Esophagus (tissue), 2 donors: ENCODE measurements at regions not wholly inside any gene's neighbourhood (a gene's known extent, or its start where the extent isn't known, plus 50 kb on each side); places are given as distances from the start of the nearest gene placed in this dataset.

Experiments
- H3K27ac ChIP-seq, 2 donors: one replicate each; pipeline ENCODE4 v1.5.1; 2013; ENCODE audit warnings: low read depth in 2 of 2, mild to moderate bottlenecking in 2 of 2, inconsistent platforms in 1 of 2, low read length in 1 of 2, moderate library complexity in 1 of 2
- H3K27me3 ChIP-seq, 2 donors: one replicate each; pipeline ENCODE4 v1.6.1; 2013; ENCODE audit warnings: low read length in 2 of 2, control low read depth in 1 of 2, mild to moderate bottlenecking in 1 of 2; ENCODE audit not compliant: insufficient read depth in 2 of 2, control insufficient read depth in 1 of 2
- H3K36me3 ChIP-seq, 2 donors: one replicate each; pipeline ENCODE4 v1.6.1; 2013; ENCODE audit warnings: low read length in 1 of 2; ENCODE audit not compliant: control insufficient read depth in 2 of 2, insufficient read depth in 2 of 2
- H3K4me1 ChIP-seq, 2 donors: one replicate each; pipeline ENCODE4 v1.6.1; 2013; ENCODE audit warnings: low read length in 1 of 2; ENCODE audit not compliant: control insufficient read depth in 2 of 2, insufficient read depth in 2 of 2
- H3K4me3 ChIP-seq, 2 donors: one replicate each; pipeline ENCODE4 v1.5.1; 2013; ENCODE audit warnings: low read length in 2 of 2, mild to moderate bottlenecking in 2 of 2, low read depth in 1 of 2, moderate library complexity in 1 of 2
- H3K9me3 ChIP-seq, 2 donors: one replicate each; pipeline ENCODE4 v1.6.1; 2013; ENCODE audit warnings: mild to moderate bottlenecking in 2 of 2, low read depth in 1 of 2, low read length in 1 of 2, moderate library complexity in 1 of 2; ENCODE audit not compliant: control insufficient read depth in 2 of 2, insufficient read depth in 1 of 2
- WGBS, 2 donors: extraction: QIAGEN DNeasy Blood & Tissue Kit; methylation state at CpG; one replicate each; pipeline ENCODE4 v1.1.7; 2013; 5-methylcytosine and 5-hydroxymethylcytosine counted together
- donor health status: healthy with polysubstance abuse.
- donor health status: Bipolar disorder and iron deficiency.

- Histone ChIP-seq H3K27me3 (no peaks in the 10 kb centered on the region), H3K4me3 (no peak overlapping the region), H3K4me1 (peaks cover 0 to 5% of the 10 kb centered on the region in 2 donors), H3K27ac (no peak overlapping the region), H3K36me3 (no peaks in the 10 kb centered on the region), H3K9me3 (no peaks in the 10 kb centered on the region)
- 54 to 61% methylated on average over 2 of the region's 2 CpGs for WGBS, 2 donors
These were observed 110.9 kb downstream of the TMEM170B start for GRCh38 chr6:11648436-11648775.

- WGBS, 2 donors: 95 to 97% methylated on average over 20 of the region's 20 CpGs
- Histone ChIP-seq H3K27ac (no peak overlapping the region), H3K4me1 (peaks cover 0 to 7% of the 10 kb centered on the region in 2 donors), H3K36me3 (no peaks in the 10 kb centered on the region), H3K4me3 (no peak overlapping the region), H3K9me3 (no peaks in the 10 kb centered on the region), H3K27me3 (no peaks in the 10 kb centered on the region)
These were observed 111.3 kb downstream of the TMEM170B start for GRCh38 chr6:11648889-11649288.

GRCh38 chr6:11650025-11650696, 112.6 kb downstream of the TMEM170B start:
- H3K9me3 ChIP-seq: no peaks in the 10 kb centered on the region
- WGBS, 2 donors: 63 to 68% methylated on average over 7 of the region's 7 CpGs
- no peak overlapping the region for H3K27ac ChIP-seq
- H3K27me3 ChIP-seq: no peaks in the 10 kb centered on the region
- no peak overlapping the region for H3K4me3 ChIP-seq
- H3K36me3 ChIP-seq: no peaks in the 10 kb centered on the region
- peaks cover 0 to 7% of the 10 kb centered on the region in 2 donors for H3K4me1 ChIP-seq

- Histone ChIP-seq H3K27ac (peak overlapping the region in 1 of 2 donors; percentile 16), H3K36me3 (no peaks in the 10 kb centered on the region), H3K9me3 (no peaks in the 10 kb centered on the region), H3K4me3 (no peak overlapping the region), H3K4me1 (peaks cover 0 to 7% of the 10 kb centered on the region in 2 donors), H3K27me3 (no peaks in the 10 kb centered on the region)
- 69 to 75% methylated on average over 1 of the region's 1 CpG for WGBS, 2 donors
These were observed 113.2 kb downstream of the TMEM170B start for GRCh38 chr6:11650711-11651110.

GRCh38 chr6:11653028-11653583, 115.6 kb downstream of the TMEM170B start:
- Histone ChIP-seq H3K27me3 (no peaks in the 10 kb centered on the region), H3K9me3 (no peaks in the 10 kb centered on the region), H3K36me3 (no peaks in the 10 kb centered on the region), H3K4me3 (no peak overlapping the region), H3K4me1 (peaks cover 0 to 7% of the 10 kb centered on the region in 2 donors), H3K27ac (no peak overlapping the region)
- 39 to 46% methylated on average over 8 of the region's 8 CpGs for WGBS, 2 donors

- Histone ChIP-seq H3K27ac (no peak overlapping the region), H3K4me3 (no peak overlapping the region), H3K36me3 (no peaks in the 10 kb centered on the region), H3K9me3 (no peaks in the 10 kb centered on the region), H3K4me1 (peaks cover 0 to 7% of the 10 kb centered on the region in 2 donors), H3K27me3 (no peaks in the 10 kb centered on the region)
- 61 to 66% methylated on average over 2 of the region's 2 CpGs for WGBS, 2 donors
These were observed 117.3 kb downstream of the TMEM170B start for GRCh38 chr6:11654876-11655275.

- H3K27me3 ChIP-seq: no peaks in the 10 kb centered on the region
- peaks cover 0 to 7% of the 10 kb centered on the region in 2 donors for H3K4me1 ChIP-seq
- no peak overlapping the region for H3K27ac ChIP-seq
- no peak overlapping the region for H3K4me3 ChIP-seq
- H3K36me3 ChIP-seq: no peaks in the 10 kb centered on the region
- 79 to 80% methylated on average over 7 of the region's 7 CpGs for WGBS, 2 donors
- H3K9me3 ChIP-seq: no peaks in the 10 kb centered on the region
These were observed 118.9 kb downstream of the TMEM170B start for GRCh38 chr6:11656491-11656890.

- Histone ChIP-seq H3K9me3 (no peaks in the 10 kb centered on the region), H3K27me3 (no peaks in the 10 kb centered on the region), H3K36me3 (no peaks in the 10 kb centered on the region), H3K4me1 (no peaks in the 10 kb centered on the region), H3K27ac (no peak overlapping the region), H3K4me3 (no peak overlapping the region)
- 79 to 83% methylated on average over 2 of the region's 2 CpGs for WGBS, 2 donors
These were observed 118.8 kb downstream of the ADTRP start for GRCh38 chr6:11659757-11660156.

GRCh38 chr6:11662323-11662722, 116.3 kb downstream of the ADTRP start:
- Histone ChIP-seq H3K4me3 (no peak overlapping the region), H3K27me3 (no peaks in the 10 kb centered on the region), H3K4me1 (no peaks in the 10 kb centered on the region), H3K27ac (no peak overlapping the region), H3K36me3 (no peaks in the 10 kb centered on the region), H3K9me3 (no peaks in the 10 kb centered on the region)
- 84 to 93% methylated on average over 1 of the region's 1 CpG for WGBS, 2 donors

- H3K4me3 ChIP-seq: no peak overlapping the region
- no peaks in the 10 kb centered on the region for H3K4me1 ChIP-seq
- 92 to 94% methylated on average over 2 of the region's 2 CpGs for WGBS, 2 donors
- no peaks in the 10 kb centered on the region for H3K9me3 ChIP-seq
- H3K27ac ChIP-seq: no peak overlapping the region
- H3K36me3 ChIP-seq: no peaks in the 10 kb centered on the region
- no peaks in the 10 kb centered on the region for H3K27me3 ChIP-seq
These were observed 115.1 kb downstream of the ADTRP start for GRCh38 chr6:11663519-11663918.
